GM12872 (cell line): ENCODE measurements at regions not wholly inside any gene's neighbourhood (a gene's known extent, or its start where the extent isn't known, plus 50 kb on each side); places are given as distances from the start of the nearest gene placed in this dataset.

Experiments
- CTCF ChIP-seq: IDR thresholded peaks from 3 replicates; pipeline ENCODE4 v1.5.1; 2011; ENCODE audit warnings: low read depth, mild to moderate bottlenecking, low read length, moderate library complexity; ENCODE audit not compliant: insufficient read depth

GRCh38 chr1:219548386-219548785 is 64.5 kb downstream of the ZC3H11B start:
- no peak for TF ChIP-seq CTCF

- TF ChIP-seq CTCF: no peak
Measured at GRCh38 chr1:219544163-219544846, 68.6 kb downstream of the ZC3H11B start.

- TF ChIP-seq CTCF: no peak
Measured at GRCh38 chr1:219542828-219543518, 69.9 kb downstream of the ZC3H11B start.

GRCh38 chr1:219541946-219542345 is 71.0 kb downstream of the ZC3H11B start:
- no peak for TF ChIP-seq CTCF

- no peak for TF ChIP-seq CTCF
Measured at GRCh38 chr1:219539645-219540254, 73.2 kb downstream of the ZC3H11B start.

GRCh38 chr1:219538886-219539285 is 74.0 kb downstream of the ZC3H11B start:
- no peak for TF ChIP-seq CTCF

GRCh38 chr1:219537223-219537631 is 75.7 kb downstream of the ZC3H11B start:
- no peak for TF ChIP-seq CTCF
